Amygdala (tissue), 56 donors: ENCODE measurements at regions not wholly inside any gene's neighbourhood (a gene's known extent, or its start where the extent isn't known, plus 50 kb on each side); places are given as distances from the start of the nearest gene placed in this dataset.

Experiments used
- DNase-seq, 56 donors: peaks; one replicate each; lab custom pipeline; 2025; lab: John Stamatoyannopoulos, UW

GRCh38 chr3:168342946-168343850, 247.5 kb upstream of the GOLIM4 start:
- no peak for DNase-seq

GRCh38 chr3:168341956-168342936, 246.5 kb upstream of the GOLIM4 start:
- DNase-seq: no peak

GRCh38 chr3:168341192-168341815, 245.6 kb upstream of the GOLIM4 start:
- DNase-seq: no peak

- DNase-seq: no peak
Measured at GRCh38 chr3:168338161-168338560, 242.4 kb upstream of the GOLIM4 start.

- DNase-seq: no peak
Measured at GRCh38 chr3:168336276-168336675, 240.6 kb upstream of the GOLIM4 start.

- DNase-seq: no peak
Measured at GRCh38 chr3:168333410-168333935, 237.7 kb upstream of the GOLIM4 start.

GRCh38 chr3:168331756-168332155, 236.0 kb upstream of the GOLIM4 start:
- DNase-seq: no peak

- no peak for DNase-seq
Measured at GRCh38 chr3:168330983-168331382, 235.3 kb upstream of the GOLIM4 start.

GRCh38 chr3:168327856-168328255, 232.1 kb upstream of the GOLIM4 start:
- DNase-seq: no peak

- no peak for DNase-seq
Measured at GRCh38 chr3:168325684-168326083, 230.0 kb upstream of the GOLIM4 start.

- no peak for DNase-seq
Measured at GRCh38 chr3:168322941-168323340, 227.2 kb upstream of the GOLIM4 start.

GRCh38 chr3:168314166-168314565, 218.4 kb upstream of the GOLIM4 start:
- DNase-seq: no peak

GRCh38 chr3:168312984-168313383, 217.3 kb upstream of the GOLIM4 start:
- DNase-seq: no peak

- DNase-seq: no peak
Measured at GRCh38 chr3:168307893-168308292, 212.2 kb upstream of the GOLIM4 start.

GRCh38 chr3:168295027-168295426, 199.3 kb upstream of the GOLIM4 start:
- DNase-seq: no peak

- DNase-seq: no peak
Measured at GRCh38 chr3:168292296-168292695, 196.6 kb upstream of the GOLIM4 start.

GRCh38 chr3:168289471-168290008, 193.8 kb upstream of the GOLIM4 start:
- no peak for DNase-seq

- DNase-seq: no peak
Measured at GRCh38 chr3:168288511-168289401, 193.0 kb upstream of the GOLIM4 start.

- no peak for DNase-seq
Measured at GRCh38 chr3:168285506-168285905, 189.8 kb upstream of the GOLIM4 start.
